NT2/D1 (cell line): ENCODE measurements at regions not wholly inside any gene's neighbourhood (a gene's known extent, or its start where the extent isn't known, plus 50 kb on each side); places are given as distances from the start of the nearest gene placed in this dataset.

ENCODE experiments used
- YY1 ChIP-seq: IDR thresholded peaks from 2 replicates; pipeline ENCODE4 v1.6.1; 2011; ENCODE audit not compliant: insufficient read length, insufficient read depth
- ZNF274 ChIP-seq: IDR thresholded peaks from 2 replicates; pipeline ENCODE4 v1.6.1; 2011; ENCODE audit warnings: mild to moderate bottlenecking, low read depth, low read length

- TF ChIP-seq YY1: no peak
- TF ChIP-seq ZNF274: no peak
These were observed 57.5 kb upstream of the MEF2A start for GRCh38 chr15:99508311-99508645.
